ENCODE measurements at regions not wholly inside any gene's neighbourhood (a gene's known extent, or its start where the extent isn't known, plus 50 kb on each side); places are given as distances from the start of the nearest gene placed in this dataset.
A peak's percentile ranks its signal among the peaks of the same experiment; 100 is the strongest.

DNA sequence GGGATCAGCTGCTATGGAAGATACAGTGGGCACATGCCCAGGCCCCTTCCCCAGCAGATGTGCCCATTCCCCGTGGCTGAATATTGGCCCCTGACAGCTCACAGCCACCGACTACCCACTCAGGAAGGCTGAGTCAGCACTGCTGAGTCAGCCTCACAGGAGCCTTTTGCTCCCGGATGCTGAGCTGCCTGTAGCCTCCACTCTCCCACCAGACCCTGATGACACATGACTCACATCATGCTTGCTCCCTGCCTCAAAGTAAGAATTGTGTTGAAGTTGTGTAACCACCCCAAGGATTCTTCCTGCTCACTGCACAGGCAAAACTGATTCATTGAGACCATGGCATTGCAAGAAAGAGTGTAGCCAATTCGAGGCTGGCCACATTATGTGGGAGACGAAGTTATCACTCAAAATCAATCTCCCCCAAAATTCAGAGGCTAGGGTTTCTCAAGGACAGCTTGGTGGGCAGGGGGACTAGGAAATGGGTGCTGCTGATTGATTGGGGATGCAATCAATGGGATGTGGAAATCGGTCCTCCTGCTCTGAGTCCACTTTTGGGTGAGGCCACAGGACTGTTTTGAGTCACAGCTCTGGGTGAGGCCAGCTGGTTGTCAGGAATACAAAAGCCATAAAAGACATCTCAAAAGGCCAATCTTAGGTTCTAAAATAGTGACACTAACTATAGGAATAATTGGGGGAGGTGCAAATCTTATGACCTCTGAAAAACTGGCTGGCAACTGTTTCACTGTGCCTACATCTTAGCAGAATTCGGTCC lies 556.6 kb upstream of the CDH4 start:
- peak; percentile 53 for ATAC-seq (ENCODE audit: low read depth)
- no peak overlapping the region for H2BK120ac ChIP-seq (ENCODE audit: low read depth, low read length)
- no peaks in the 10 kb centered on the region for H3K4me1 ChIP-seq (ENCODE audit: control insufficient read depth, insufficient read depth, low read length)
- no peaks in the 10 kb centered on the region for H3K79me1 ChIP-seq (ENCODE audit: low read depth in 1 of 2, low read length in 2 of 2)
- no peak overlapping the region for H4K91ac ChIP-seq (ENCODE audit: insufficient read depth, low read depth, low read length)
- peaks cover 3% of the 10 kb centered on the region for H3K9me3 ChIP-seq (ENCODE audit: control insufficient read depth, insufficient read depth, low read length)
- no peak overlapping the region for H4K8ac ChIP-seq (ENCODE audit: low read depth in 2 of 2, low read length in 2 of 2)
- no peaks in the 10 kb centered on the region for H3K9me1 ChIP-seq (ENCODE audit: insufficient read depth, low read length)
- no peak overlapping the region for H3K27ac ChIP-seq (ENCODE audit: insufficient read depth, low read length)
- no peak overlapping the region for H2BK20ac ChIP-seq (ENCODE audit: low read depth, low read length)
- dilution Hi-C loops (cut with HindIII; ENCODE audit: low sequenced_read_pairs, unreplicated experiment) (no loop called here), in situ Hi-C loops (cut with MboI; ENCODE audit: low sequenced_read_pairs) (no loop called here), intact Hi-C loops (cut with micrococcal nuclease) (no loop called here)
- no peak overlapping the region for H2AFZ ChIP-seq (replicated peaks; ENCODE audit: low read length, poor library complexity)
- CTCF ChIA-PET: interaction anchor here (0.7 kb wide), 1 partner anchor 13 kb away, joined by 3 read pairs; no protein-coding TSS in a partner anchor
- H4K20me1 ChIP-seq (ENCODE audit: insufficient read depth, low read length): no peaks in the 10 kb centered on the region
- no peak overlapping the region for H3K56ac ChIP-seq (ENCODE audit: extremely low read depth, insufficient read depth, low read length)
- H4K5ac ChIP-seq (ENCODE audit: low read depth, low read length): no peak overlapping the region
- WGBS, 2 experiments (ENCODE audit: extremely low coverage in 2 of 2, insufficient read length in 1 of 2): no CpG with 5 or more reads among the region's 7 CpGs
- H3K27me3 ChIP-seq (ENCODE audit: control insufficient read depth, insufficient read depth, low read length): no peaks in the 10 kb centered on the region
- POLR2A ChIA-PET (ENCODE audit: unreplicated experiment): no interaction called here
- no peak overlapping the region for H3K9ac ChIP-seq (ENCODE audit: low read depth, low read length)
- H2AK9ac ChIP-seq (replicated peaks; ENCODE audit: low read depth, low read length, poor library complexity): no peak overlapping the region
- H3K18ac ChIP-seq (ENCODE audit: low read depth, low read length): no peak overlapping the region
- no peak for TF ChIP-seq RFX5 (IDR thresholded peaks at IDR 0.05; ENCODE audit: low read depth, low read length)
- TF ChIP-seq, protein P1, sequence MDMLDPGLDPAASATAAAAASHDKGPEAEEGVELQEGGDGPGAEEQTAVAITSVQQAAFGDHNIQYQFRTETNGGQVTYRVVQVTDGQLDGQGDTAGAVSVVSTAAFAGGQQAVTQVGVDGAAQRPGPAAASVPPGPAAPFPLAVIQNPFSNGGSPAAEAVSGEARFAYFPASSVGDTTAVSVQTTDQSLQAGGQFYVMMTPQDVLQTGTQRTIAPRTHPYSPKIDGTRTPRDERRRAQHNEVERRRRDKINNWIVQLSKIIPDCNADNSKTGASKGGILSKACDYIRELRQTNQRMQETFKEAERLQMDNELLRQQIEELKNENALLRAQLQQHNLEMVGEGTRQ (IDR thresholded peaks at IDR 0.05; ENCODE audit: low read depth, low read length): 0 out of 2 replicates have a peak, but pooled peaks have one; percentile 12
- 0 out of 2 replicates have a peak, but pooled peaks have one; percentile 8 for TF ChIP-seq FOS (IDR thresholded peaks at IDR 0.05; ENCODE audit: low read depth, low read length)
- no peak for TF ChIP-seq RCOR1 (IDR thresholded peaks at IDR 0.05; ENCODE audit: insufficient replicate concordance, low read length)
- TF ChIP-seq, protein P2, sequence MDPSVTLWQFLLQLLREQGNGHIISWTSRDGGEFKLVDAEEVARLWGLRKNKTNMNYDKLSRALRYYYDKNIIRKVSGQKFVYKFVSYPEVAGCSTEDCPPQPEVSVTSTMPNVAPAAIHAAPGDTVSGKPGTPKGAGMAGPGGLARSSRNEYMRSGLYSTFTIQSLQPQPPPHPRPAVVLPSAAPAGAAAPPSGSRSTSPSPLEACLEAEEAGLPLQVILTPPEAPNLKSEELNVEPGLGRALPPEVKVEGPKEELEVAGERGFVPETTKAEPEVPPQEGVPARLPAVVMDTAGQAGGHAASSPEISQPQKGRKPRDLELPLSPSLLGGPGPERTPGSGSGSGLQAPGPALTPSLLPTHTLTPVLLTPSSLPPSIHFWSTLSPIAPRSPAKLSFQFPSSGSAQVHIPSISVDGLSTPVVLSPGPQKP (IDR thresholded peaks at IDR 0.05; ENCODE audit: borderline replicate concordance, low read depth, low read length): no peak
- no peak for TF ChIP-seq RAD21 (IDR thresholded peaks at IDR 0.05; ENCODE audit: low read length)
- TF ChIP-seq MAFK (IDR thresholded peaks at IDR 0.05; ENCODE audit: low read depth, low read length): peak; percentile 96
- peak; percentile 86 for TF ChIP-seq CEBPB (IDR thresholded peaks at IDR 0.05; ENCODE audit: low read depth, low read length)
- TF ChIP-seq MXI1 (IDR thresholded peaks at IDR 0.05; ENCODE audit: borderline replicate concordance, low read depth, low read length): no peak
- no peak for TF ChIP-seq NFE2L2 (IDR thresholded peaks at IDR 0.05; ENCODE audit: low read depth, low read length)
- TF ChIP-seq, protein P3, sequence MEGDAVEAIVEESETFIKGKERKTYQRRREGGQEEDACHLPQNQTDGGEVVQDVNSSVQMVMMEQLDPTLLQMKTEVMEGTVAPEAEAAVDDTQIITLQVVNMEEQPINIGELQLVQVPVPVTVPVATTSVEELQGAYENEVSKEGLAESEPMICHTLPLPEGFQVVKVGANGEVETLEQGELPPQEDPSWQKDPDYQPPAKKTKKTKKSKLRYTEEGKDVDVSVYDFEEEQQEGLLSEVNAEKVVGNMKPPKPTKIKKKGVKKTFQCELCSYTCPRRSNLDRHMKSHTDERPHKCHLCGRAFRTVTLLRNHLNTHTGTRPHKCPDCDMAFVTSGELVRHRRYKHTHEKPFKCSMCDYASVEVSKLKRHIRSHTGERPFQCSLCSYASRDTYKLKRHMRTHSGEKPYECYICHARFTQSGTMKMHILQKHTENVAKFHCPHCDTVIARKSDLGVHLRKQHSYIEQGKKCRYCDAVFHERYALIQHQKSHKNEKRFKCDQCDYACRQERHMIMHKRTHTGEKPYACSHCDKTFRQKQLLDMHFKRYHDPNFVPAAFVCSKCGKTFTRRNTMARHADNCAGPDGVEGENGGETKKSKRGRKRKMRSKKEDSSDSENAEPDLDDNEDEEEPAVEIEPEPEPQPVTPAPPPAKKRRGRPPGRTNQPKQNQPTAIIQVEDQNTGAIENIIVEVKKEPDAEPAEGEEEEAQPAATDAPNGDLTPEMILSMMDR (conservative IDR thresholded peaks at IDR 0.05; ENCODE audit: low read depth, low read length): no peak
- H2BK5ac ChIP-seq (ENCODE audit: low read depth, low read length, poor library complexity, severe bottlenecking): no peak overlapping the region
- H3K4me3 ChIP-seq (ENCODE audit: insufficient read depth, low read depth, low read length): no peak overlapping the region
- no peak overlapping the region for H3K23ac ChIP-seq (ENCODE audit: low read depth, low read length)
- no peaks in the 10 kb centered on the region for H3K36me3 ChIP-seq (ENCODE audit: control insufficient read depth, insufficient read depth, low read length)
- no peak overlapping the region for H2BK15ac ChIP-seq (ENCODE audit: low read depth, low read length)
- peak; percentile 86 for DNase-seq
- no peak overlapping the region for H3K4me2 ChIP-seq (ENCODE audit: low read depth, low read length)
- no TSS peak for BruUV-seq (replicated peaks)
- H2AK5ac ChIP-seq (ENCODE audit: low read depth, low read length): no peak overlapping the region
- H3K14ac ChIP-seq (replicated peaks; ENCODE audit: low read depth, low read length): no peak overlapping the region
- no peak overlapping the region for H3K4ac ChIP-seq (ENCODE audit: low read depth, low read length)
